ENCODE measurements at regions not wholly inside any gene's neighbourhood (a gene's known extent, or its start where the extent isn't known, plus 50 kb on each side); places are given as distances from the start of the nearest gene placed in this dataset.
A peak's percentile ranks its signal among the peaks of the same experiment; 100 is the strongest.

DNA sequence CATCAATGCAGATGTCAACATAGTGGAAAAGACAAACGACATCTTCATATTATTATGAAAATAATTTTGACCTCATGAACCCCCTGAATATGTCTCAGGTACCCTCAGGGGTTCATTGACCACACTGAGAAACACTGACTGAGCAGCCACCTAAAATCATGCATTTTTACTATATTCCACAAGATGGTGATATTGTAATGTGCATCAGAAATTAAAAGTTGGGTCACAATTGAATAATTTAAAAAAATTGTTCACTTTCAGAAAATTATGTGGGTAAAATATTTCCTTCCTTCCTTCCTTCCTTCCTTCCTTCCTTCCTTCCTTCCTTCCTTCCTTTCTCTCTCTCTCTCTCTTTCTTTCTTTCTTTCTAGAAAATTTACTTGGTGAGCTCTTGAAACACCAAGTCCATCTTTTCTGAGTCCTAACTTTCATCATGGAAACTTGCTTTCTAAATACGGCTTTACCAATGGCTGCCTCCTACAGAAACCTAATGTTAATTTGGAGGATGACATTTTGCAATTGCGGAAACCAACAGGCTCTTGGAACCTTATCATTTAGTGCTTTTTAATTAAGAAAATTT lies 103.6 kb downstream of the RTL3 start:
- TF ChIP-seq, protein P1, sequence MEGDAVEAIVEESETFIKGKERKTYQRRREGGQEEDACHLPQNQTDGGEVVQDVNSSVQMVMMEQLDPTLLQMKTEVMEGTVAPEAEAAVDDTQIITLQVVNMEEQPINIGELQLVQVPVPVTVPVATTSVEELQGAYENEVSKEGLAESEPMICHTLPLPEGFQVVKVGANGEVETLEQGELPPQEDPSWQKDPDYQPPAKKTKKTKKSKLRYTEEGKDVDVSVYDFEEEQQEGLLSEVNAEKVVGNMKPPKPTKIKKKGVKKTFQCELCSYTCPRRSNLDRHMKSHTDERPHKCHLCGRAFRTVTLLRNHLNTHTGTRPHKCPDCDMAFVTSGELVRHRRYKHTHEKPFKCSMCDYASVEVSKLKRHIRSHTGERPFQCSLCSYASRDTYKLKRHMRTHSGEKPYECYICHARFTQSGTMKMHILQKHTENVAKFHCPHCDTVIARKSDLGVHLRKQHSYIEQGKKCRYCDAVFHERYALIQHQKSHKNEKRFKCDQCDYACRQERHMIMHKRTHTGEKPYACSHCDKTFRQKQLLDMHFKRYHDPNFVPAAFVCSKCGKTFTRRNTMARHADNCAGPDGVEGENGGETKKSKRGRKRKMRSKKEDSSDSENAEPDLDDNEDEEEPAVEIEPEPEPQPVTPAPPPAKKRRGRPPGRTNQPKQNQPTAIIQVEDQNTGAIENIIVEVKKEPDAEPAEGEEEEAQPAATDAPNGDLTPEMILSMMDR (IDR thresholded peaks at IDR 0.05), result peak; percentile 41
- TF ChIP-seq ZFX (IDR thresholded peaks at IDR 0.05; ENCODE audit: borderline replicate concordance), result no peak
